ENCODE measurements at regions not wholly inside any gene's neighbourhood (a gene's known extent, or its start where the extent isn't known, plus 50 kb on each side); places are given as distances from the start of the nearest gene placed in this dataset.

DNA sequence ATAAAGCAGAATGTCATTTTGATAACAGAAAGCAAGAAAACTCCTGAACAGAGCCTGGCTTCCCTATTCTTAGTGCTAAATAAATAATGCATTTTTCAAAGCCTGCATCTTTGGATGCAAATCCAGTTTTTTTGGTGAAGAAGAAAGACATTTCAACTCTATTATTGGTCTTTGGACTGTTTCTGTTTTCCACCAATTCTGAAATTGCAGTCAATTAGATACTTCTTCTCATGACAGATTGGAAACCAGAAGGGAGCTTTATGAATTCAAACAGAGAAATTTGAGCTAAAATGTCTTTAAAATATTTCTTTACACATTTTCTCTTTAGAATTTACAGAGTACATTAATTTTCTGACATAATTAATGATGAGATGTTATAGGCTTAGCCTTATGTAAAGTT is 189.8 kb downstream of the YTHDC2 start:
- no peaks in the 10 kb centered on the region for H4K20me1 ChIP-seq (ENCODE audit: control insufficient read depth, insufficient read depth, insufficient read length)
- no peak overlapping the region for H4K8ac ChIP-seq (replicated peaks; ENCODE audit: insufficient read length, low read depth, low read length)
- peaks cover 18 to 26% (median 25%) of the 10 kb centered on the region in 3 experiments for H3K36me3 Mint-ChIP-seq (ENCODE audit: insufficient read depth in 1 of 3, low read depth in 3 of 3)
- H3K4me2 ChIP-seq (ENCODE audit: insufficient read depth, insufficient read length, low read length): no peak overlapping the region
- no peak overlapping the region for H3K9ac ChIP-seq (ENCODE audit: extremely low read depth, insufficient read length, low read length)
- no peaks in the 10 kb centered on the region; the same call in 1 of the 2 replicates for H3K27me3 Mint-ChIP-seq (ENCODE audit: low read depth)
- no peak overlapping the region for H2AFZ ChIP-seq (ENCODE audit: low read length)
- no peak overlapping the region for H2BK5ac ChIP-seq (ENCODE audit: insufficient read length, low read length)
- H2AK5ac ChIP-seq (ENCODE audit: insufficient read length, low read length): no peak overlapping the region
- H3K4me3 Mint-ChIP-seq: no peak overlapping the region
- H2BK12ac ChIP-seq (ENCODE audit: insufficient read length, low read depth, low read length): no peak overlapping the region
- H3T11ph ChIP-seq (ENCODE audit: low read length): no peak overlapping the region
- DNase-seq: no peak
- H4K91ac ChIP-seq (ENCODE audit: insufficient read length, low read depth, low read length): no peak overlapping the region
- no peak overlapping the region for H3K4ac ChIP-seq (ENCODE audit: low read depth, low read length)
- no peaks in the 10 kb centered on the region for H3K79me2 ChIP-seq (ENCODE audit: insufficient read depth, low read length)
- peaks cover 22% of the 10 kb centered on the region for H3K9me3 ChIP-seq (ENCODE audit: control insufficient read depth, low read depth, low read length)
- H3K23me2 ChIP-seq (ENCODE audit: insufficient read length, low read depth, low read length, poor library complexity, severe bottlenecking): no peaks in the 10 kb centered on the region
- no peaks in the 10 kb centered on the region for H3K4me1 Mint-ChIP-seq
- no peak overlapping the region for H3K27ac Mint-ChIP-seq
- H3K27me3 ChIP-seq (ENCODE audit: insufficient read depth, low read length): no peaks in the 10 kb centered on the region
- H4K5ac ChIP-seq (ENCODE audit: insufficient read length, low read depth, low read length): no peak overlapping the region
- no peak overlapping the region for H3K23ac ChIP-seq (ENCODE audit: insufficient read length, low read depth, low read length)
- no peaks in the 10 kb centered on the region for H3K79me1 ChIP-seq (ENCODE audit: insufficient read depth, low read depth, low read length, poor library complexity, severe bottlenecking)
- no peak overlapping the region for H3K18ac ChIP-seq (ENCODE audit: insufficient read length, low read depth, low read length)
- H3K14ac ChIP-seq (ENCODE audit: insufficient read depth, low read length): no peak overlapping the region
- no peak overlapping the region for H2BK20ac ChIP-seq (ENCODE audit: low read depth, low read length, poor library complexity, severe bottlenecking)
- no peak overlapping the region for H3K56ac ChIP-seq (ENCODE audit: insufficient read length, low read depth, low read length)
- no peaks in the 10 kb centered on the region for H3K4me1 ChIP-seq (ENCODE audit: insufficient read depth, low read length)
- peaks cover 31 to 36% of the 10 kb centered on the region in 2 experiments for H3K9me3 Mint-ChIP-seq
- TF ChIP-seq, protein P1, sequence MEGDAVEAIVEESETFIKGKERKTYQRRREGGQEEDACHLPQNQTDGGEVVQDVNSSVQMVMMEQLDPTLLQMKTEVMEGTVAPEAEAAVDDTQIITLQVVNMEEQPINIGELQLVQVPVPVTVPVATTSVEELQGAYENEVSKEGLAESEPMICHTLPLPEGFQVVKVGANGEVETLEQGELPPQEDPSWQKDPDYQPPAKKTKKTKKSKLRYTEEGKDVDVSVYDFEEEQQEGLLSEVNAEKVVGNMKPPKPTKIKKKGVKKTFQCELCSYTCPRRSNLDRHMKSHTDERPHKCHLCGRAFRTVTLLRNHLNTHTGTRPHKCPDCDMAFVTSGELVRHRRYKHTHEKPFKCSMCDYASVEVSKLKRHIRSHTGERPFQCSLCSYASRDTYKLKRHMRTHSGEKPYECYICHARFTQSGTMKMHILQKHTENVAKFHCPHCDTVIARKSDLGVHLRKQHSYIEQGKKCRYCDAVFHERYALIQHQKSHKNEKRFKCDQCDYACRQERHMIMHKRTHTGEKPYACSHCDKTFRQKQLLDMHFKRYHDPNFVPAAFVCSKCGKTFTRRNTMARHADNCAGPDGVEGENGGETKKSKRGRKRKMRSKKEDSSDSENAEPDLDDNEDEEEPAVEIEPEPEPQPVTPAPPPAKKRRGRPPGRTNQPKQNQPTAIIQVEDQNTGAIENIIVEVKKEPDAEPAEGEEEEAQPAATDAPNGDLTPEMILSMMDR (conservative IDR thresholded peaks at IDR 0.05): no peak
- no peak overlapping the region for H3K27ac ChIP-seq (ENCODE audit: insufficient read length, low read depth, low read length)
- H2BK120ac ChIP-seq (ENCODE audit: low read depth, low read length, poor library complexity, severe bottlenecking): no peak overlapping the region
- no peak overlapping the region for H2BK15ac ChIP-seq (ENCODE audit: low read depth, low read length)
